Limb (tissue), 2 donors: ENCODE measurements at regions not wholly inside any gene's neighbourhood (a gene's known extent, or its start where the extent isn't known, plus 50 kb on each side); places are given as distances from the start of the nearest gene placed in this dataset.

Experiments
- DNase-seq, 2 donors: peaks; one replicate each; pipeline ENCODE4 v3.0.0-alpha.2; 2016; ENCODE audit errors: extremely low spot score in 2 of 2

- no peak for DNase-seq
Observed at GRCh38 chr4:54992266-54992665, 133.1 kb downstream of the KDR start.

GRCh38 chr4:54988655-54989054 is 136.7 kb downstream of the KDR start:
- no peak for DNase-seq

GRCh38 chr4:54986095-54986846 is 139.1 kb downstream of the KDR start:
- DNase-seq, result no peak

- no peak for DNase-seq
Observed at GRCh38 chr4:54976682-54977081, 148.7 kb downstream of the KDR start.

- DNase-seq, result no peak
Observed at GRCh38 chr4:54976031-54976430, 149.4 kb downstream of the KDR start.

GRCh38 chr4:54973784-54974183 is 151.6 kb downstream of the KDR start:
- DNase-seq, result no peak

- peak in 1 of 2 donors; percentile 65 for DNase-seq
Observed at GRCh38 chr4:54971474-54971950, 153.9 kb downstream of the KDR start.

- no peak for DNase-seq
Observed at GRCh38 chr4:54967289-54967688, 158.1 kb downstream of the KDR start.

GRCh38 chr4:54961357-54961975 is 163.9 kb downstream of the KDR start:
- DNase-seq, result peak in 1 of 2 donors; percentile 39

GRCh38 chr4:54959651-54960116 is 165.7 kb downstream of the KDR start:
- no peak for DNase-seq

- DNase-seq, result no peak
Observed at GRCh38 chr4:54959131-54959530, 166.3 kb downstream of the KDR start.

- DNase-seq, result no peak
Observed at GRCh38 chr4:54958236-54958635, 167.2 kb downstream of the KDR start.

GRCh38 chr4:54954656-54955388 is 170.6 kb downstream of the KDR start:
- no peak for DNase-seq

- DNase-seq, result no peak
Observed at GRCh38 chr4:54946741-54947140, 178.7 kb downstream of the KDR start.

- no peak for DNase-seq
Observed at GRCh38 chr4:54945838-54946237, 179.6 kb downstream of the KDR start.

GRCh38 chr4:54942721-54943120 is 182.7 kb downstream of the KDR start:
- no peak for DNase-seq

- no peak for DNase-seq
Observed at GRCh38 chr4:54941994-54942552, 183.3 kb downstream of the KDR start.

- no peak for DNase-seq
Observed at GRCh38 chr4:54940996-54941865, 184.2 kb downstream of the KDR start.

GRCh38 chr4:54937501-54937900 is 187.9 kb downstream of the KDR start:
- DNase-seq, result no peak

- no peak for DNase-seq
Observed at GRCh38 chr4:54933579-54933978, 191.8 kb downstream of the KDR start.

- no peak for DNase-seq
Observed at GRCh38 chr4:54930226-54930625, 195.2 kb downstream of the KDR start.
